SH-SY5Y (cell line): ENCODE measurements at regions not wholly inside any gene's neighbourhood (a gene's known extent, or its start where the extent isn't known, plus 50 kb on each side); places are given as distances from the start of the nearest gene placed in this dataset.

ENCODE experiments used
- GATA2 ChIP-seq: IDR thresholded peaks from 2 replicates; pipeline ENCODE4 v1.6.1; 2011; ENCODE audit warnings: mild to moderate bottlenecking, low read depth, low read length
- GATA3 ChIP-seq: IDR thresholded peaks from 2 replicates; pipeline ENCODE4 v1.6.1; 2011; ENCODE audit warnings: low read depth, mild to moderate bottlenecking, low read length, moderate library complexity

DNA sequence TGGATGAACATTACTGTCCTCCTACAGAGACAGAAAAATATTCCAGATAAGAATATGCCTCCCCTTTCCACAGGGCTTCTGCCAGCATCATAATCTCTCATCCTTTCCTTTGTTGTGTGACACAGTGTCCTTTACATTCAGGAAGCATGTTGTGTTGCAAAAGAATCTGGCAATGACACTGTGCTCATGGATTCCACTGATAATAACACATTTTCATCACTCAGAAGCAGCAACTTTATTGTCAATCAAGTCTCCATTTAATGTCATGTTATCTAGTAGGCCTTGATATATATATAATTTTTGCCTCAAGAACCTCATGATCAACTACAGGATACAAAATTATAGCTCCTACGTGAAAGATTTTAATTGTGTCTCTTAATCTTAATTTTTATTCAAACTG, 833.9 kb downstream of the FSTL5 start:
- no peak for TF ChIP-seq GATA2
- no peak for TF ChIP-seq GATA3
